Omental fat pad (tissue), 3 donors: ENCODE measurements at regions not wholly inside any gene's neighbourhood (a gene's known extent, or its start where the extent isn't known, plus 50 kb on each side); places are given as distances from the start of the nearest gene placed in this dataset.
"Not testable (repeated sequence)": the region's sequence is repeated elsewhere in the genome, so short reads cannot be mapped to it uniquely, and the experiment has no call there.

Experiments used
- ATAC-seq: fragments of 150-250 bp; one replicate; pipeline ENCODE4 v1.9.1; 2016; ENCODE audit warnings: mild to moderate bottlenecking, moderate library complexity; ENCODE audit not compliant: low FRiP score
- DNase-seq: peaks from one replicate; pipeline ENCODE4 v3.0.0-alpha.2; 2019; ENCODE audit warnings: low spot score
- TF ChIP-seq, protein P1 (sequence below), 3 donors: fragments of 450-650 bp; IDR thresholded peaks; one replicate each; pipeline ENCODE4 v1.5.1; 2016 to 2017; ENCODE audit warnings: antibody characterized with exemption in 3 of 3, mild to moderate bottlenecking in 3 of 3, moderate library complexity in 2 of 3

DNA sequence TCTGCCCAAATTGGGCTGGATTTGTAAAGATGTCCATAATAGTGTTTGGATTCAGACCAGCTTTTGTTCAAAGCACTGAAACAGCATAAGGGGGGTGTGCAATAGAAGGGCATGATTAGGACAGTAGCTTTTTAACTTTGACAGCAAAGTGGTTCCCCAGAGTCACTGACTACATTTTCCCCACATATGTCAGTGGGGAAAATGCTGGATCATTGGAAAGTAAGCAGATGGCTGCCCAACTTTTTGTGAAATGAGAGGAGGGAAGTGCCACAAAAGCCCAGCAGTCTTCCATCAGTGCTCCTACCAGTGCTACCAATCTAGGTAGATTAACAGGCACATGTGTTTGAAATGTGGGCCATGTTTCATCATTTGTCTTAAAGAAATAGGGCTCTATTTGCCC lies 162.8 kb downstream of the FZD1 start:
- TF ChIP-seq, protein P1, sequence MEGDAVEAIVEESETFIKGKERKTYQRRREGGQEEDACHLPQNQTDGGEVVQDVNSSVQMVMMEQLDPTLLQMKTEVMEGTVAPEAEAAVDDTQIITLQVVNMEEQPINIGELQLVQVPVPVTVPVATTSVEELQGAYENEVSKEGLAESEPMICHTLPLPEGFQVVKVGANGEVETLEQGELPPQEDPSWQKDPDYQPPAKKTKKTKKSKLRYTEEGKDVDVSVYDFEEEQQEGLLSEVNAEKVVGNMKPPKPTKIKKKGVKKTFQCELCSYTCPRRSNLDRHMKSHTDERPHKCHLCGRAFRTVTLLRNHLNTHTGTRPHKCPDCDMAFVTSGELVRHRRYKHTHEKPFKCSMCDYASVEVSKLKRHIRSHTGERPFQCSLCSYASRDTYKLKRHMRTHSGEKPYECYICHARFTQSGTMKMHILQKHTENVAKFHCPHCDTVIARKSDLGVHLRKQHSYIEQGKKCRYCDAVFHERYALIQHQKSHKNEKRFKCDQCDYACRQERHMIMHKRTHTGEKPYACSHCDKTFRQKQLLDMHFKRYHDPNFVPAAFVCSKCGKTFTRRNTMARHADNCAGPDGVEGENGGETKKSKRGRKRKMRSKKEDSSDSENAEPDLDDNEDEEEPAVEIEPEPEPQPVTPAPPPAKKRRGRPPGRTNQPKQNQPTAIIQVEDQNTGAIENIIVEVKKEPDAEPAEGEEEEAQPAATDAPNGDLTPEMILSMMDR (IDR thresholded peaks at IDR 0.05): no peak
- ATAC-seq: no peak

DNA sequence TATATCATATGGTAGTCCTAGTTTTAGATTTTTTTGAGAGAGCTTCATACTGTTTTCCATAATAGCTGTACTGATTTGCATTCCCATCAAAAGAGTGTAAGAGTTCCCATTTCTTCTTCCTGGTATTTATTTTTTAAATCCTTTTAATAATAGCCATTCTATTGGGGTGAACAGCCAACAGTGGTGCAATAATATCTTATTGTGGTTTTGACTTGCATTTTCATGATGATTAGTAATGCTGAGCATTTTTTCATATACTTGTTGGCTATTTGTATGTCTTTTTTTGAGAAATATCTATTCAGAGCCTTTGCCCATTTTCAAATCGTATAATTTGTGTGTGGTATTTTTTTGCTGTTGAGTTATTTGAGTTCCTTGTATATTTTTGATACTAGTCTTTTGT lies 167.4 kb downstream of the FZD1 start:
- ATAC-seq (no peak), DNase-seq (no peak)
- TF ChIP-seq, protein P1 (IDR thresholded peaks at IDR 0.05): no peak

More for the DNA sequence above, 162.8 kb downstream of the FZD1 start:
- no peak for DNase-seq

DNA sequence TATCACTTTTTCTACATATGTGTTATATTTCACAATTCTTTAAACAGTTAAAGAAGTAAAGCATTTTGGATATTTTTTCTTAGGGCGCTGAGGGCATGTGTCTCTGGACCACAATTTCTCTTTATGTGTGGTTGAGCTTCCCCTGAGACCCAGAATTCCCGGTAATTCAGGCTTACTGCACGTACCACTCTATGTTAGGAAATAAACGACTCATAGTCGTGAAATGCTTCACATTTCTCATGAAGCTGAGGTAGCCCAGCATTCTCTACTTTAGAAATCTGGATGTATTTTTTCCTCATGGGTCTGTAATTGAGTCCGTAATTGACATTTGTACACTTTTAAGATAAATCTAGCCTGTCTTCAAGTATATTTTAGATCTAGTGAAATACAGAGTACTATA lies 170.6 kb downstream of the FZD1 start:
- ATAC-seq: no peak
- TF ChIP-seq, protein P1 (IDR thresholded peaks at IDR 0.05): no peak
- DNase-seq: no peak

DNA sequence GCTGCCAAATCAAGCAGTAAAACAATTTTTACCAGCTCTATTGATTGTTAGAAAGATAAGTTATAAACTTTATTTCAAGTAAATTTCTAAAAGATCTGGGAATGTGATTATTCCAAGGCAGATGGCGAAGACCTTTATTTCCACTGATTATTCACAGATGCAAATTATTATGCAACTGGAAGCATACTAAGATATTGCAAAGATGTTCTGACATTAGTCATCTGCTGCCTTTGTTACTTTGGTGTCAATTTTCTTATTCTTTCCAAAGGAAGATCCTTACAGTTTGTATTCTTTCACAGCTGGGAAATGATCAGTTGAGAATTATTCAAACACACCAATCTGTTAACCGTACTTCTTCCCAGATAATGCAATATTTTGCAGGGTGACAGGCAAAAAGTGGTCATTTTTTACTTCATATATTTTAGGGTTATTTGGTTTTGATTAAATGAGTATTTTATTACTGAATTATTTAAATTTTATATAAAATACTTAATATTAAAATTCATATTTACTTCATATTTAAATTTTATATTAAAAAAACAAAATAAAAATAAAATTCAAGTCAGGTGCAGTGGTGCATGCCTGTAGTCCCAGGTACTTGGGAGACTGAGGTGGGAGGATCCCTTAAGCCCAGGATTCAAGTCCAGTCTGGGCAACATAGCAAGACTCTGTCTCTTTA lies 171.3 kb downstream of the FZD1 start:
- DNase-seq: no peak
- no peak for ATAC-seq
- TF ChIP-seq, protein P1 (IDR thresholded peaks at IDR 0.05): no peak

DNA sequence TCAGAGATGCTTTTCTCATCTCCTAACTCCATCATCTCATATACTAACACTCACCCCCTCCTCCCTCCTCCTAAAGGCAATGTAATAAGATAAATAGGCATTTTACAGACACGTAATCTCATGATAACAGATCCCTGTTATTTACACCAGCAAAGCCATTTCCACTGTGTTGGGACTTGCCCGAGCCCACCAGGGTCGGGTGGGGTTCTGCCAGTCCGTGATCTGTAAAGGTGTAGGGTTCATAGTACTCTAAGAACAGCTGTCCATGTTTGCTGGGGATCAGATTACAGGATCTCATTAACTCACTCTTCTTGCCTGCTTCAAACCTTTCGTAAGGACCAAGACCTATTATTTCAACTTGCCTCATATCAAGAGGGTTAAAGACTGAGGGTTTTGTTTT lies 172.4 kb downstream of the FZD1 start:
- ATAC-seq (no peak), DNase-seq (no peak)
- TF ChIP-seq, protein P1 (IDR thresholded peaks at IDR 0.05): no peak

DNA sequence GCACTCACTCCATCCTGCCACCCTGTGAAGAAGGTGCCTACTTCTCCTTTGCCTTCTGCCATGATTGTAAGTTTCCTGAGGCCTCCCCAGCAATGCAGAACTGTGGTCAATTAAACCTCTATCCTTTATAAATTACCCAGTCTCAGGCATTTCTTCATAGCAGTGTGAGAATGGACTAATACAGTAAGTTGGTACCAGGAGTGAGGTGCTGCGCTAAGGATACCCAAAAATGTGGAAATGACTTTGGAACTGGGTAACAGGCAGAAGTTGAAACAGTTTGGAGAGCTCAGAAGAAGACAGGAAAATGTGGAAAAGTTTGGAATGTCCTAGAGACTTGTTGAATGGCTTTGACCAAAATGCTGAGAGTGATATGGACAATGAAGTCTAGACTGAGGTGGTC lies 176.0 kb downstream of the FZD1 start:
- ATAC-seq, DNase-seq: not testable (repeated sequence)

DNA sequence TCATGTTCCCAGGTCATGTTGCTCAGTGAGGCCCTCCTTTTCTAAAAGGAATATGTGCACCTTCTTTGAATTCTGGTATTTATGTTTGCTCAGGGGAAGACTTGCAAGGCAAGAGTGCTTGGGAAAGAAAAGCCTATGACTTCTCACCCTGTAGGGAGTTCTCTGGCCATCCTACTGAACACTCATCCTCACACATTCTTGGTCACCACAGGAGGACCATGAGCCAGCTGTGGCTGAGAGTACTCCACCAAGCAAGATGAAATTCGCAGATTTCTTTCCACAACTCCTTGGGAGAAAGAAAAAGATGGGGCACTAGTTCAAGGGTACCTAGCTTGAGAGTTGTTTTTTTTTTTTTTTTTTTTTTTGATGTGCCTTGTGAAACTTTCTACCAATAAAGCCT lies 179.6 kb downstream of the FZD1 start:
- TF ChIP-seq, protein P1 (IDR thresholded peaks at IDR 0.05): no peak
- ATAC-seq (no peak), DNase-seq (no peak)
